ENCODE measurements at regions not wholly inside any gene's neighbourhood (a gene's known extent, or its start where the extent isn't known, plus 50 kb on each side); places are given as distances from the start of the nearest gene placed in this dataset.
"Not testable (repeated sequence)": the region's sequence is repeated elsewhere in the genome, so short reads cannot be mapped to it uniquely, and the experiment has no call there.

DNA sequence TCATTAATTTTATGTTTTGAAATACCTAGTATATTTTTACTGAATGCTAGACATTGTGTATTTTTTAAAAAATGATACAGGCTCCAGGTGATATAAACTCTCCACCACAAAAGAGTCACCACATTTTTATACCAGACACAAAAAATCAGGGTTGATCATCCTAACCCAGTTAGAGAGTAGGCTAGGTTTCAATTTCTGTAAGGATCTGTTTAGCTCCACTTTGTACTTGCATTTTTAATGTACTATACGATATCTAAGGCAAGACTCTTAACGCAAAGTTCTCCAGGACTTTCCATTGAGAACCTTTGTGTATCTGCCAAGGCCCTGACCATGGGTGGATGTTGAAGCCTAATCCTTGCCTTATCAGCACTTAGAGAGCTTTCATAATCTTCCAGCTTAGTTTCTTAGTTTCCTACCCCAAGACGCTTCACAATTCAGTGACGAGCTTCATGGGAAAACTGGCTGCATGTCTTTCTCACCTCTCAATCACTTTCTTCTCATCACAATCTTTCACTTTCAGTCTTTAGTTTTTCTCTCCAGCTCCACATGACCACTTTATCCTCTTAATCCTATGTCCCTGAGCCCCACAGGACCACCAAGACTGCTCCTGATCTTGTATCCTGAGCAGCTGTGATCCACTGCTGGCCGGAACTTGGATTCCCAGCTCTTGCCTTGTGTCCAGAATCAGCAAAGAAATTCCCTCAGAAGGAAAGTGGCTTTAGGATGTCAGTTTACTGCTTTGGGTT, 635.8 kb downstream of the RNF144A start:
- no peaks in the 10 kb centered on the region for H3K27me3 ChIP-seq
- H3K36me3 ChIP-seq = no peaks in the 10 kb centered on the region
- no peak overlapping the region for H3K27ac ChIP-seq
- no peaks in the 10 kb centered on the region for H3K4me1 ChIP-seq (ENCODE audit: control insufficient read depth in 1 of 2, insufficient read depth in 1 of 2, low read depth in 1 of 2, low read length in 1 of 2)
- TF ChIP-seq, protein P1, sequence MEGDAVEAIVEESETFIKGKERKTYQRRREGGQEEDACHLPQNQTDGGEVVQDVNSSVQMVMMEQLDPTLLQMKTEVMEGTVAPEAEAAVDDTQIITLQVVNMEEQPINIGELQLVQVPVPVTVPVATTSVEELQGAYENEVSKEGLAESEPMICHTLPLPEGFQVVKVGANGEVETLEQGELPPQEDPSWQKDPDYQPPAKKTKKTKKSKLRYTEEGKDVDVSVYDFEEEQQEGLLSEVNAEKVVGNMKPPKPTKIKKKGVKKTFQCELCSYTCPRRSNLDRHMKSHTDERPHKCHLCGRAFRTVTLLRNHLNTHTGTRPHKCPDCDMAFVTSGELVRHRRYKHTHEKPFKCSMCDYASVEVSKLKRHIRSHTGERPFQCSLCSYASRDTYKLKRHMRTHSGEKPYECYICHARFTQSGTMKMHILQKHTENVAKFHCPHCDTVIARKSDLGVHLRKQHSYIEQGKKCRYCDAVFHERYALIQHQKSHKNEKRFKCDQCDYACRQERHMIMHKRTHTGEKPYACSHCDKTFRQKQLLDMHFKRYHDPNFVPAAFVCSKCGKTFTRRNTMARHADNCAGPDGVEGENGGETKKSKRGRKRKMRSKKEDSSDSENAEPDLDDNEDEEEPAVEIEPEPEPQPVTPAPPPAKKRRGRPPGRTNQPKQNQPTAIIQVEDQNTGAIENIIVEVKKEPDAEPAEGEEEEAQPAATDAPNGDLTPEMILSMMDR (IDR thresholded peaks at IDR 0.05) = no peak
- no peak overlapping the region for H3K4me3 ChIP-seq (ENCODE audit: low read depth in 1 of 2, low read length in 1 of 2)
- H3K9me3 ChIP-seq = no peaks in the 10 kb centered on the region

DNA sequence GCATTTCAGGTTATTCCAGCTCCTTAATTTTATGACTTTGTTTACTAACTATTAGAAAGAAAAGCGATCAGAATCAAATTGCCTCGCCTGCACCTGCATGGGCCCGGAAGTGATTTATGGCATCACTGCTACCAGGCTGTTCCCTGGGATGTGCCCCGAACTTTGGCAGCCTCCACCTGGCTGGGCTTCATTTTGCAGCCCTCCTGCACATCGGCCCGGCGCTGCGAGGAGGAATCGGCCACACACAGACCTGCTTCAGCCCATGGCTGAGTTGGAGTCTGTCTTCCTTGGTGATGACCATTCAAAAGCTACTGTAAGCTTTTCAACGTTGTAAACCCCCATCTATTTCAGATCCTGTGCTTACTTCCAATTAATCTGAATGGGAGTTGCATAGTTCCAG, 638.0 kb downstream of the RNF144A start:
- no peaks in the 10 kb centered on the region for H3K36me3 ChIP-seq
- no peaks in the 10 kb centered on the region for H3K4me1 ChIP-seq (ENCODE audit: control insufficient read depth in 1 of 2, insufficient read depth in 1 of 2, low read depth in 1 of 2, low read length in 1 of 2)
- TF ChIP-seq, protein P1 (IDR thresholded peaks at IDR 0.05) = no peak
- no peaks in the 10 kb centered on the region for H3K27me3 ChIP-seq
- no peak overlapping the region for H3K4me3 ChIP-seq (ENCODE audit: low read depth in 1 of 2, low read length in 1 of 2)
- H3K27ac ChIP-seq = no peak overlapping the region
- no peaks in the 10 kb centered on the region for H3K9me3 ChIP-seq

DNA sequence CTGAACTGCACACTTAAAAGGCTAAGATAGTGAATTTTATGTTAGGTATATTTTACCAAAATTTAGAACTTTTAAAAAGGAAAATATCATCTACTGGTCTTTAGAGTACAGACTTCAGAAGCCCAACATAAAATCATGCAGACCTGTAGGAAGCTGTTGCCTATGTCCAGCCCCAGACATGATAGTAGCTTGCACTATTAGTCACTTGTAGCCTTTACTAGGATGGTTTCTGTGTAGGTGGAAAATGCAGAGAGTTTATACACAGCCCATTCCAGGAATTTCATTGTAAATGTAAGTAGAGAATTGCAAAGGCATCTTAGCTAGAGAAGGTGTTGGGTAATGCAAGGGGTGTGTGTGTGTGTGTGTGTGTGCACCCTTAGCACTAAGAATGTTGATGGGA, 640.2 kb downstream of the RNF144A start:
- H3K27me3 ChIP-seq = no peaks in the 10 kb centered on the region
- TF ChIP-seq, protein P1 (IDR thresholded peaks at IDR 0.05) = no peak

DNA sequence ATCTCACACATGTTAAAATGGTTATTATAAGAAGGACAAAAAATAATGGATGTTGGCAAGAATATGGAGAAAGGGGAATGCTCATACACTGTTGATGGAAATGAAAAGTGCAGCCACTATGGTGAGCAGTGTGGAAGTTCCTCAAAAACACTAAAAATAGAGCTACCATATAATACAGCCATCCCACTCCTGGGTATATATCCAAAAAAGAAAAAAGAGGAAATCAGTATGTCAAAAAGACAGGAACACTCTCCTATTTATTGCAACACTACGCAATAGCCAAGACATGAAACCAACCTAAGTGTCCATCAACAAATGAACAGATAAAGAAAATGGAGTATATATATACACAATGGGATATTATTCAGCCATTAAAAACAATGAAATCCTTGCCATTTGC, 642.6 kb downstream of the RNF144A start:
- Histone ChIP-seq H3K4me3 (ENCODE audit: low read depth in 1 of 2, low read length in 1 of 2) (no peak overlapping the region), H3K4me1 (ENCODE audit: control insufficient read depth in 1 of 2, insufficient read depth in 1 of 2, low read depth in 1 of 2, low read length in 1 of 2) (no peaks in the 10 kb centered on the region), H3K9me3 (no peaks in the 10 kb centered on the region), H3K27ac (no peak overlapping the region), H3K27me3 (no peaks in the 10 kb centered on the region), H3K36me3 (no peaks in the 10 kb centered on the region)
- TF ChIP-seq, protein P1 (IDR thresholded peaks at IDR 0.05) = no peak

More for the DNA sequence above, 640.2 kb downstream of the RNF144A start:
- H3K27ac ChIP-seq = no peak overlapping the region
- no peaks in the 10 kb centered on the region for H3K36me3 ChIP-seq
- no peaks in the 10 kb centered on the region for H3K4me1 ChIP-seq (ENCODE audit: control insufficient read depth in 1 of 2, insufficient read depth in 1 of 2, low read depth in 1 of 2, low read length in 1 of 2)
- H3K9me3 ChIP-seq = no peaks in the 10 kb centered on the region
- H3K4me3 ChIP-seq (ENCODE audit: low read depth in 1 of 2, low read length in 1 of 2) = no peak overlapping the region

DNA sequence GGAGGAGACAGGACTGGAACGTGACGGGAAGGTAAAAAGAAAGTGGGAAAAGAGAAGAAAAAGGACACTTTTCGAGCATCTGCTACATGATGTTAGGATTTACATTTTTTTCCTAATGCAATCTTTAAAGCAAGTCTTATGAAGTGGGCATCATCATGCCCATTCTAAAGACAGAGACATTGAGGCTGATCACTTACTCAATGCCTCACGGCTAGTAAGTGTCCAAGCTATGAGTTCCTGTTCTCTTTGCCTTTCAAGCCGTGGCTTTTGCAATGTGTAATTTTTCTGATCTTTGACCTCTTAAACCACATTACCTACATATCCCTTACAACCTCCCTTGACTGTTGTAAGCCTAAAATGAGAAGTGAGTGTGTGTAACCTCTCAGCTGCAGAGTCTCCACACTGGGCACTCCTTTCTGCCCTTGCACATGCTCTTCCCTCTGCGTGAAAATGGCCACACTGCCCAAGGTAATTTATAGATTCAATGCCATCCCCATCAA, 649.2 kb downstream of the RNF144A start:
- no peaks in the 10 kb centered on the region for H3K27me3 ChIP-seq
- H3K4me3 ChIP-seq (ENCODE audit: low read depth in 1 of 2, low read length in 1 of 2) = no peak overlapping the region
- no peaks in the 10 kb centered on the region for H3K4me1 ChIP-seq (ENCODE audit: control insufficient read depth in 1 of 2, insufficient read depth in 1 of 2, low read depth in 1 of 2, low read length in 1 of 2)
- no peaks in the 10 kb centered on the region for H3K9me3 ChIP-seq
- TF ChIP-seq, protein P1 (IDR thresholded peaks at IDR 0.05) = no peak
- H3K36me3 ChIP-seq = no peaks in the 10 kb centered on the region
- no peak overlapping the region for H3K27ac ChIP-seq

DNA sequence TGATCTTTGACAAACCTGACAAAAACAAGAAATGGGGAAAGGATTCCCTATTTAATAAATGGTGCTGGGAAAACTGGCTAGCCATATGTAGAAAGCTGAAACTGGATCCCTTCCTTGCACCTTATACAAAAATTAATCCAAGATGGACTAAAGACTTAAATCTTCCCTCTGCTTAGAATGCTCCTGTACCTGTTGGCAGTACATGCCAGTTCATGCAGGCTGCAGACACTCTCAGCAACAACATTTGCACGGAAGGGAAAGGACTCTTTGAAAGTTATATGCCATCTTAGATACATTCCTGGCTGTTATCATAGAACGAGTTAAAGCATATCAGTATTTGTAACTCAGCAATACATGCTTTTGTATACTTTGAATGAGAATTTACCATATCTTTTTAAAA, 649.9 kb downstream of the RNF144A start:
- H3K4me1 ChIP-seq (ENCODE audit: control insufficient read depth in 1 of 2, insufficient read depth in 1 of 2, low read depth in 1 of 2, low read length in 1 of 2); H3K27me3 ChIP-seq; H3K36me3 ChIP-seq; H3K9me3 ChIP-seq; H3K4me3 ChIP-seq (ENCODE audit: low read depth in 1 of 2, low read length in 1 of 2); H3K27ac ChIP-seq: not testable (repeated sequence)
